Activated CD8-positive, alpha-beta T cell treated with anti-CD3 and anti-CD28 coated beads for 36 hours (primary cell): ENCODE measurements at regions not wholly inside any gene's neighbourhood (a gene's known extent, or its start where the extent isn't known, plus 50 kb on each side); places are given as distances from the start of the nearest gene placed in this dataset.

Experiments used
- ATAC-seq: fragments of 200-7000 bp; cut with Tn5 transposase; one replicate; pipeline ENCODE4 v1.10.0; 2021; ENCODE audit warnings: mild to moderate bottlenecking, moderate library complexity
- CTCF ChIA-PET: fragments of 350-600 bp; sonication (Branson Sonifier 250); formaldehyde crosslinking; loops from one replicate; lab custom pipeline; 2021; ENCODE audit warnings: antibody characterized with exemption; lab: Charles Lee
- POLR2A ChIA-PET: fragments of 350-600 bp; sonication (Branson Sonifier 250); formaldehyde crosslinking; loops from one replicate; lab custom pipeline; 2021; ENCODE audit warnings: antibody characterized with exemption; lab: Charles Lee
- DNase-seq: peaks from one replicate; pipeline ENCODE4 v3.0.0-alpha.2; 2020
- H3K27ac Mint-ChIP-seq: one replicate; pipeline ENCODE4 v1.8.0; 2021; ENCODE audit warnings: mild to moderate bottlenecking, mixed read lengths
- H3K27me3 Mint-ChIP-seq: one replicate; pipeline ENCODE4 v1.8.0; 2021; ENCODE audit warnings: mixed read lengths
- H3K36me3 Mint-ChIP-seq: one replicate; pipeline ENCODE4 v1.8.0; 2021; ENCODE audit warnings: low read depth, mixed read lengths
- H3K4me1 Mint-ChIP-seq: one replicate; pipeline ENCODE4 v1.8.0; 2021; ENCODE audit warnings: low read depth, mixed read lengths
- H3K4me3 Mint-ChIP-seq: one replicate; pipeline ENCODE4 v1.8.0; 2021; ENCODE audit warnings: mild to moderate bottlenecking, moderate library complexity, mixed read lengths
- H3K9me3 Mint-ChIP-seq: one replicate; pipeline ENCODE4 v1.8.0; 2021; ENCODE audit warnings: mixed read lengths
- intact Hi-C: fragments of 100-400 bp; cut with micrococcal nuclease; formaldehyde crosslinking; loops from one replicate; pipeline ENCODE4 v1.10.0; 2022
- TF ChIP-seq, protein P1 (sequence below): fragments of 200-600 bp; IDR thresholded peaks from one replicate; pipeline ENCODE4 v1.8.0; 2022; ENCODE audit warnings: antibody characterized with exemption, mild to moderate bottlenecking

DNA sequence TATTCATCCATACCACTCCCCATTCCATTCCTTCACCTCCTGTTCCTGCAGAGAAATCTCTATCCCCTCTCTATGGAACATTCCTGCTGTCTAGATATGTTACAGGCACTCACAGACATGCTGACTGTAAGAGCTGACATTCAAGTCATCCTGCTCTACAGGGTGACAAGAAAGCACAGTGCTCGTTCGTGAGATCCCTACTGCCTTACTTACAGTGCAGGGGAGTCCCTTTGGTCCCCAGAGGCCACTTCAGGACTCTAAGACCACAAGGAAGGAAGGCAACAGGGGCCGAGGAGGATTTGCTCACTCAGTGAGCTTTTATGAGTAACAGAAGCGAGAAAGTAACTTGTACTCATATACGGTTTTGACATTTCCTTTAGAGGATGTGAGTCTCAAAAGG lies 110.5 kb downstream of the GAS1 start:
- no peaks in the 10 kb centered on the region for H3K36me3 Mint-ChIP-seq
- ChIA-PET POLR2A (no interaction called here), CTCF (no interaction called here)
- ATAC-seq (no peak), DNase-seq (no peak)
- H3K4me3 Mint-ChIP-seq = no peak overlapping the region
- H3K4me1 Mint-ChIP-seq = no peaks in the 10 kb centered on the region
- H3K27me3 Mint-ChIP-seq = peaks cover 9% of the 10 kb centered on the region
- H3K9me3 Mint-ChIP-seq = no peaks in the 10 kb centered on the region
- H3K27ac Mint-ChIP-seq = no peak overlapping the region
- TF ChIP-seq, protein P1, sequence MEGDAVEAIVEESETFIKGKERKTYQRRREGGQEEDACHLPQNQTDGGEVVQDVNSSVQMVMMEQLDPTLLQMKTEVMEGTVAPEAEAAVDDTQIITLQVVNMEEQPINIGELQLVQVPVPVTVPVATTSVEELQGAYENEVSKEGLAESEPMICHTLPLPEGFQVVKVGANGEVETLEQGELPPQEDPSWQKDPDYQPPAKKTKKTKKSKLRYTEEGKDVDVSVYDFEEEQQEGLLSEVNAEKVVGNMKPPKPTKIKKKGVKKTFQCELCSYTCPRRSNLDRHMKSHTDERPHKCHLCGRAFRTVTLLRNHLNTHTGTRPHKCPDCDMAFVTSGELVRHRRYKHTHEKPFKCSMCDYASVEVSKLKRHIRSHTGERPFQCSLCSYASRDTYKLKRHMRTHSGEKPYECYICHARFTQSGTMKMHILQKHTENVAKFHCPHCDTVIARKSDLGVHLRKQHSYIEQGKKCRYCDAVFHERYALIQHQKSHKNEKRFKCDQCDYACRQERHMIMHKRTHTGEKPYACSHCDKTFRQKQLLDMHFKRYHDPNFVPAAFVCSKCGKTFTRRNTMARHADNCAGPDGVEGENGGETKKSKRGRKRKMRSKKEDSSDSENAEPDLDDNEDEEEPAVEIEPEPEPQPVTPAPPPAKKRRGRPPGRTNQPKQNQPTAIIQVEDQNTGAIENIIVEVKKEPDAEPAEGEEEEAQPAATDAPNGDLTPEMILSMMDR = no peak
- intact Hi-C loops = no loop called here

DNA sequence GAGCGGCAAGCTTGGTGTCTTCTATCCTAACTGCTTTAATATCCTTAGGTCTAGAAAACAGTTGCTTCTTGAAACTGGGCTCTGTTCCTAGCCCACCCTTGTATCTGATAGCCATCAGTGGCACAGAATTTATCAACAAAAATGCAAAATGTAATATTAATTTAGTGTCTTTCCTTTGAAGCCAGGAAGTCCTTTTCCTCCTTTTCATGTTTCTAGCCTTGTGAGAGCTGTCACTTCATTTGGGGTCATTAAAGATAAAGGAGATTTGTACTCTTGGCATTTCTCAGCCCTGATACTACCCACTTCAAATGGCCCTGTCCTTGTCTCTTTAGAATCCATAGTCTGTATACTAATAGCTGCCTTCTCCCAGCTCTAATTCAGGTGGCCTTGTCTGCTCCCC lies 111.0 kb downstream of the GAS1 start:
- Mint-ChIP-seq H3K9me3 (no peaks in the 10 kb centered on the region), H3K4me3 (no peak overlapping the region), H3K27ac (no peak overlapping the region), H3K36me3 (no peaks in the 10 kb centered on the region), H3K4me1 (no peaks in the 10 kb centered on the region), H3K27me3 (peaks cover 9% of the 10 kb centered on the region)
- TF ChIP-seq, protein P1 = no peak
- intact Hi-C loops = no loop called here
- DNase-seq = no peak
- ATAC-seq = no peak
- ChIA-PET CTCF (no interaction called here), POLR2A (no interaction called here)

DNA sequence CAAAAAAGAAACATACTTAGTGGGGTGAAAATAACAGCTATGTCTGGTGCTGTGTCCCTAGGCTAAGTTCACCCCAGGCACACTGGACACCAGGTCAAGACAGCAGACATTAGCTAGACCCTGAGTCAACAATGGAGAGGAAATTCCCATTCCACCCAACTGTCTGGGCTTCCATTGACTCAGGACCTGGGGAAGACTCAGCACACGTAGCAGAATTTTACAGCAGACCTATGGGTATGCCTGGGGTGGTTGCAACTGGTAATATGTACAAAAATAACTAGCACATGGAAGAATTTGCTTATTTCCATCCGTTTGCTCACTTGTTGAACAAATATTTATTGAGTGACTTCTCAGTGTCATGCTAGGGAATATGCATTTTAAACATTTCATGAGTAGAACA lies 117.0 kb downstream of the GAS1 start:
- Mint-ChIP-seq H3K9me3 (no peaks in the 10 kb centered on the region), H3K27me3 (peaks cover 7% of the 10 kb centered on the region), H3K36me3 (no peaks in the 10 kb centered on the region), H3K4me1 (no peaks in the 10 kb centered on the region), H3K27ac (no peak overlapping the region), H3K4me3 (no peak overlapping the region)
- no peak for DNase-seq
- TF ChIP-seq, protein P1 = no peak
- ChIA-PET CTCF (no interaction called here), POLR2A (no interaction called here)
- intact Hi-C loops = no loop called here
- no peak for ATAC-seq

DNA sequence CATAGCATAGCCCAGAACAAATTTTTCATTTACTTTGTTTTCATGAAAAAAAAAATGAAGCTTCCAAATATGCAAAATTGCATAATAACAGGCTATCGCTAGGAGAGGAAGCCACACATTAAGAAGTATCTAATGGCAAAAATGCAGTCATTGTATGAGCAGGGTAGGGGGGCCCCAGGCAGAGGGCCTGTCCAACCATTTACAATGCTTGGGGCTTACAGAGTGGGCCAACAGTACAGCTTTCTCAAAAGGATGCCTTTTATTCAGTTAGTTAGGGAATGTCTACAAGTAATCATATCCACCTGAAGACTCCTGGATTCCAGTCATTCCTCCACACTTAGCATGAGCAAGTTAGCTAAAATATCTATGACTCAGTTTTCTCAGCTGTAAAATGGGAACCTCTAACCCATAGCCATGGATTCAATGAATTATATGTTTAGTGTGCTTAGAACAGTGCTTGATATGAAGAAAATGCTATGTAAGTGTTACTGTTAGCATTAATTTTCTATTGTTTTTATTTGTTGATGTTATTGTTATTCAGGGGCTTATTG lies 117.7 kb downstream of the GAS1 start:
- TF ChIP-seq, protein P1 = no peak
- POLR2A ChIA-PET = interaction anchor here (0.6 kb wide), 1 partner anchor 241 kb away, joined by 3 read pairs; no protein-coding TSS in a partner anchor
- H3K36me3 Mint-ChIP-seq = no peaks in the 10 kb centered on the region
- intact Hi-C loops = no loop called here
- no peak overlapping the region for H3K4me3 Mint-ChIP-seq
- no peaks in the 10 kb centered on the region for H3K4me1 Mint-ChIP-seq
- no peak for ATAC-seq
- DNase-seq = no peak
- no peak overlapping the region for H3K27ac Mint-ChIP-seq
- peaks cover 3% of the 10 kb centered on the region for H3K9me3 Mint-ChIP-seq
- CTCF ChIA-PET = no interaction called here
- peaks cover 5% of the 10 kb centered on the region for H3K27me3 Mint-ChIP-seq

DNA sequence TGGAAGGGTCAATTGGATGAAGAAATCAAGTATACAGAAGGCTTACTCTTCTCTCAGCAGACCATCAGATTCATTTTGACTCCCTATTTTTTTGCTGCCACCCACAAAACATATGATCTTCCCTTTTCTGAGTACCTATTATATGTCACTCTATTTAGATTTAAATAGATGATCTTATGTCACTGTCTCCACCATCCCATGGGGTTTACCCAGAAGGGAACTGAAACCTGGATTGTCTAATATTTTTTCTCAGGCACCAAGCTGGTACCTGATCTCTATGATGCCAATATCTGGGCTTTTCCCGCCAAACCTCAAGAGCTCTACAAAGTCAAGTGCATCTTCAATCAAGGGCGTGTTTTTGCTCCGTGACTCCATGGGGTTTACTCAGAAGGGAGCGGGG lies 118.7 kb downstream of the GAS1 start:
- Mint-ChIP-seq H3K4me1 (no peaks in the 10 kb centered on the region), H3K4me3 (no peak overlapping the region), H3K27me3 (peaks cover 5% of the 10 kb centered on the region), H3K27ac (no peak overlapping the region), H3K36me3 (no peaks in the 10 kb centered on the region), H3K9me3 (peaks cover 3% of the 10 kb centered on the region)
- ChIA-PET CTCF (no interaction called here), POLR2A (no interaction called here)
- ATAC-seq = no peak
- TF ChIP-seq, protein P1 = no peak
- intact Hi-C loops = no loop called here
- no peak for DNase-seq
